Astrocyte of the cerebellum (primary cell): ENCODE measurements at regions not wholly inside any gene's neighbourhood (a gene's known extent, or its start where the extent isn't known, plus 50 kb on each side); places are given as distances from the start of the nearest gene placed in this dataset.

ENCODE experiments used
- DNase-seq: peaks from one replicate; pipeline ENCODE4 v3.0.0-alpha.2; 2011; ENCODE audit warnings: low read depth
- H3K4me3 ChIP-seq: 2 replicates; pipeline ENCODE4 v1.5.1; 2011; ENCODE audit warnings: mild to moderate bottlenecking, low read depth, low read length, moderate library complexity
- CTCF ChIP-seq: IDR thresholded peaks from 2 replicates; pipeline ENCODE4 v1.5.1; 2012; ENCODE audit warnings: low read length, low read depth, moderate library complexity, mild to moderate bottlenecking; ENCODE audit errors: missing control alignments
- in situ Hi-C: cut with HindIII; loops from 2 replicates; pipeline ENCODE4 v1.10.0; 2017; ENCODE audit warnings: low sequenced_read_pairs

- DNase-seq, result no peak
- TF ChIP-seq CTCF, result no peak
- no peak overlapping the region for H3K4me3 ChIP-seq
- in situ Hi-C loops, result no loop called here
Observed at GRCh38 chr5:3904584-3904983, 309.0 kb downstream of the IRX1 start.

DNA sequence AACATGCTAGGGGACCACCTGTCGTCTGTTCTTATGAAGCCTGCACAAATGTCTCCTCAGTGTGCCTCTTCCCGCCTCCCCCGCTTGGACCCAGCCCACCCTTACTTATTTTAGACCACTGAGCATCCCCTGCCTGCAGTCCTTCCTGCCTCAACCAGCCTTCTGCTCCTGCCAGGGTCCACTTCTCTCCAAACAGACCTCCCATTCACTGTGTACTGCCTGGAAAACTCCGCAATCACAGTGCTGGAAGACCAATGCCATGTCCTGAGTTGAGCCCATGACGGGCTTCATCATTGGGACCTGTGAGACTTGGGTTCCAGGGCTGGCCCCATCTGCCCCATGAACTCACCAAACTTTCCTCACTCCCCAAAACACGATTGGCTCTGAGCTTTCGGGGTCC lies 309.4 kb downstream of the IRX1 start:
- no peak for DNase-seq
- TF ChIP-seq CTCF, result no peak
- no peak overlapping the region for H3K4me3 ChIP-seq
- in situ Hi-C loops, result no loop called here

- TF ChIP-seq CTCF, result no peak
- in situ Hi-C loops, result no loop called here
- no peak for DNase-seq
- no peak overlapping the region for H3K4me3 ChIP-seq
Observed at GRCh38 chr5:3905521-3905920, 309.9 kb downstream of the IRX1 start.

DNA sequence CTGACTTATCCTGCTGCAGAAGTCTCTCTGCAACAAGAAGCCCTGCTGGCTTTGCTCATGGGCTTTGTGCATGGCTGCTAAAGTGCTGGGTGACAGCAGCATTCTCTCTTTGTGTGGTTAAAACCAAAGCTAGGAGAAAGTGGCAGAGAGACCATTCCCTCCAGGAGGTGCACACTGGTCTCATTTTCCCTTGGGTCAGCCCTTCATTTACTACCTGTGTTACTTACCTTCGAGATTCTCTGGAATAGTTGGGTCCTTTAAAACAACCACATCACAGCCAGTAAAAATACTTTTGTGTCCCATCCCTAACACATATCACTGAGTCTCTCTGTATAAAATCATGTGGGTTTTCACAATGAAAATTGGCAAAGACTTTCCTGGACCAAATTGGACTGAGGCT lies 315.5 kb downstream of the IRX1 start:
- no peak overlapping the region for H3K4me3 ChIP-seq
- no peak for DNase-seq
- no peak for TF ChIP-seq CTCF
- in situ Hi-C loops, result no loop called here

- DNase-seq, result no peak
- no peak for TF ChIP-seq CTCF
- in situ Hi-C loops, result no loop called here
- no peak overlapping the region for H3K4me3 ChIP-seq
Observed at GRCh38 chr5:3911773-3912172, 316.1 kb downstream of the IRX1 start.

DNA sequence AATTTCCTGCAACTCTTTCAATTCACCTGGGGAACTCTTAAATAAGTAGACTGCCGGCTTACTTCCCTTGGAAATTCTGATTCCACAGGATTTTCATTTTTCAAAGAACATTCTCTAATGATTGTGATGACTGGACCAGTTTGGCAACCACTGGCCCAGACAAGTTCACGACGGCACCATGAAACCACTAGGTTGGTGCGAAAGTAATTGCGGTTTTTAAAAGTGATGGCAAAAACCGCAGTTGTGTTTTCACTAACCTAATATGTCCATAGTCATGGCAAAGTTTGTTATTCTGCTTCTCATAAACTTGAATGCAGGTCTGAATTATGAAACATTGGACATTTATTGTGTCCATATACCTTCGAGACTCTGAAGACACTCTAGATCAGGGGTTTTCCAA lies 317.2 kb downstream of the IRX1 start:
- in situ Hi-C loops, result no loop called here
- H3K4me3 ChIP-seq, result no peak overlapping the region
- TF ChIP-seq CTCF, result no peak
- DNase-seq, result no peak

DNA sequence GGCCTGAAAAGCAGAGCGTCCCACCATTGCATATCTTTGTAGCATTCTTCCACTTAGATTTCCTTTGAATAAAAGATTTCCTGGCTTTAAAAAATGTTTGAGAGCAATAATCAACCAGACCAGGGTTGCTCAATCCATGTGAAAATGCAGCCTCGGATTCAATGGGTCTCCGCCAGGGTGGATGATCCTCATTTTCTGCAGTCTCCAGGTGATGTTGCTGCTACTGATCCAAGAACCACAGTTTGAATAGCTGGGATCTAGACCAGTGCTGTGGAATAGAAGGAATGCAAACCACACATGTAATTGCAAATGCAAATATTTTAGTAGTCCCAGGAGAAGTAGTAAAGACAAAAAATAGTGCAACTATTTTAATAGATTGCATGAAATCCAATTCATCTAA lies 317.6 kb downstream of the IRX1 start:
- in situ Hi-C loops, result no loop called here

More for the DNA sequence above, 317.6 kb downstream of the IRX1 start:
- H3K4me3 ChIP-seq, result no peak overlapping the region
- no peak for DNase-seq
- TF ChIP-seq CTCF, result no peak
